T-cell (primary cell): ENCODE measurements at regions not wholly inside any gene's neighbourhood (a gene's known extent, or its start where the extent isn't known, plus 50 kb on each side); places are given as distances from the start of the nearest gene placed in this dataset.

ENCODE experiments used
- ATAC-seq, 4 experiments: fragments of 200-7000 bp in 3 of 4; fragments of 150-1000 bp in 1 of 4; cut with Tn5 transposase; replicated peaks in 1 of 4; 1 replicate in 3 of 4; 2 replicates in 1 of 4; pipeline ENCODE4 v1.10.0; 2021; ENCODE audit warnings: moderate library complexity in 3 of 4, mild to moderate bottlenecking in 2 of 4, moderate number of reproducible peaks in 1 of 4
- CTCF ChIA-PET, 2 donors: fragments of 300-600 bp; sonication (Branson Sonifier 250); formaldehyde crosslinking; loops; one replicate each; lab custom pipeline; 2022; ENCODE audit warnings: antibody characterized with exemption in 2 of 2; lab: Charles Lee
- POLR2A ChIA-PET, 2 donors: fragments of 300-600 bp; sonication (Branson Sonifier 250); formaldehyde crosslinking; loops; one replicate each; lab custom pipeline; 2022; ENCODE audit warnings: antibody characterized with exemption in 2 of 2; lab: Charles Lee
- DNase-seq, 35 experiments: peaks; one replicate each; pipeline versions ENCODE4 v3.0.0 to v3.0.0-alpha.2; 2013 to 2023
- H3K27ac ChIP-seq: one replicate; pipeline ENCODE4 v1.5.1; 2013; ENCODE audit warnings: low read length
- H3K27me3 ChIP-seq, 2 experiments: replicated peaks in 1 of 2; 1 replicate in 1 of 2; 2 replicates in 1 of 2; pipeline versions ENCODE4 v1.6.1 to v1.7.0; 2013; ENCODE audit warnings: low read length in 1 of 2, mixed read lengths in 1 of 2; ENCODE audit not compliant: control insufficient read depth in 2 of 2, insufficient read depth in 2 of 2; ENCODE audit errors: extremely low read depth in 1 of 2
- H3K36me3 ChIP-seq, 2 donors: 1 replicate in 1 of 2; 2 replicates in 1 of 2; pipeline versions ENCODE4 v1.6.1 to v1.7.0; 2013; ENCODE audit warnings: low read length in 1 of 2; ENCODE audit not compliant: control insufficient read depth in 2 of 2, insufficient read depth in 1 of 2; ENCODE audit errors: extremely low read depth in 1 of 2
- H3K4me1 ChIP-seq, 2 experiments: 1 replicate in 1 of 2; 2 replicates in 1 of 2; pipeline versions ENCODE4 v1.6.1 to v1.7.0; 2013; ENCODE audit warnings: low read length in 2 of 2, mixed read lengths in 1 of 2; ENCODE audit not compliant: insufficient read depth in 2 of 2, control insufficient read depth in 1 of 2; ENCODE audit errors: extremely low read depth in 1 of 2
- H3K4me3 ChIP-seq, 2 donors: 1 replicate in 1 of 2; 2 replicates in 1 of 2; pipeline versions ENCODE4 v1.5.1 to v1.7.0; 2013; ENCODE audit warnings: mild to moderate bottlenecking in 2 of 2, low read length in 1 of 2, moderate library complexity in 1 of 2; ENCODE audit not compliant: control insufficient read depth in 1 of 2; ENCODE audit errors: extremely low read depth in 1 of 2
- H3K9me3 ChIP-seq: 2 replicates; pipeline ENCODE4 v1.7.0; 2013
- H3K27ac Mint-ChIP-seq, 2 donors: one replicate each; pipeline ENCODE4 v1.8.0; 2020 to 2021; ENCODE audit warnings: mild to moderate bottlenecking in 2 of 2, mixed read lengths in 2 of 2
- H3K27me3 Mint-ChIP-seq, 2 donors: one replicate each; pipeline ENCODE4 v1.8.0; 2021 to 2022; ENCODE audit warnings: mixed read lengths in 2 of 2
- H3K36me3 Mint-ChIP-seq: one replicate; pipeline ENCODE4 v1.8.0; 2021; ENCODE audit warnings: mixed read lengths
- H3K4me1 Mint-ChIP-seq, 3 donors: one replicate each; pipeline ENCODE4 v1.8.0; 2020 to 2022; ENCODE audit warnings: mixed read lengths in 3 of 3, mild to moderate bottlenecking in 1 of 3
- H3K4me3 Mint-ChIP-seq, 3 donors: one replicate each; pipeline ENCODE4 v1.8.0; 2020 to 2022; ENCODE audit warnings: mild to moderate bottlenecking in 3 of 3, mixed read lengths in 3 of 3, moderate library complexity in 3 of 3
- H3K9me3 Mint-ChIP-seq, 3 donors: one replicate each; pipeline ENCODE4 v1.8.0; 2020 to 2022; ENCODE audit warnings: mixed read lengths in 3 of 3
- WGBS: methylation state at CpG from one replicate; pipeline ENCODE4 v1.1.5; 2013; ENCODE audit warnings: missing lambda C conversion rate; ENCODE audit not compliant: insufficient coverage; 5-methylcytosine and 5-hydroxymethylcytosine counted together

- no peak for DNase-seq
- Mint-ChIP-seq H3K9me3 (peaks cover 12 to 30% (median 15%) of the 10 kb centered on the region in 3 donors), H3K27me3 (no peaks in the 10 kb centered on the region), H3K4me3 (no peak overlapping the region), H3K36me3 (no peaks in the 10 kb centered on the region), H3K27ac (no peak overlapping the region), H3K4me1 (no peaks in the 10 kb centered on the region)
- WGBS, result 88% methylated on average over 2 of the region's 4 CpGs
- Histone ChIP-seq H3K4me1 (no peaks in the 10 kb centered on the region), H3K9me3 (no peaks in the 10 kb centered on the region), H3K27me3 (no peaks in the 10 kb centered on the region), H3K4me3 (no peak overlapping the region), H3K27ac (no peak overlapping the region), H3K36me3 (no peaks in the 10 kb centered on the region)
- ChIA-PET CTCF (no interaction called here), POLR2A (no interaction called here)
- no peak for ATAC-seq
These were observed 133.2 kb downstream of the CBLN1 start for GRCh38 chr16:49148410-49148809.

- ChIA-PET POLR2A (no interaction called here), CTCF (no interaction called here)
- H3K27ac Mint-ChIP-seq, result no peak overlapping the region
- H3K36me3 ChIP-seq, result no peaks in the 10 kb centered on the region
- H3K27ac ChIP-seq, result no peak overlapping the region
- no peaks in the 10 kb centered on the region for H3K9me3 ChIP-seq
- H3K36me3 Mint-ChIP-seq, result no peaks in the 10 kb centered on the region
- H3K9me3 Mint-ChIP-seq, result peaks cover 8 to 19% (median 17%) of the 10 kb centered on the region in 3 donors
- no peak overlapping the region for H3K4me3 ChIP-seq
- H3K4me1 Mint-ChIP-seq, result no peaks in the 10 kb centered on the region
- no peak for DNase-seq
- no peaks in the 10 kb centered on the region for H3K27me3 Mint-ChIP-seq
- no peaks in the 10 kb centered on the region for H3K27me3 ChIP-seq
- no peak for ATAC-seq
- no peak overlapping the region for H3K4me3 Mint-ChIP-seq
- no peaks in the 10 kb centered on the region for H3K4me1 ChIP-seq
- 65% methylated on average over 4 of the region's 5 CpGs for WGBS
These were observed 141.0 kb downstream of the CBLN1 start for GRCh38 chr16:49140618-49141017.

- Mint-ChIP-seq H3K9me3 (peaks cover 0 to 5% (median 2%) of the 10 kb centered on the region in 3 donors), H3K4me1 (no peaks in the 10 kb centered on the region), H3K27ac (no peak overlapping the region), H3K27me3 (no peaks in the 10 kb centered on the region), H3K4me3 (no peak overlapping the region), H3K36me3 (no peaks in the 10 kb centered on the region)
- ATAC-seq, result no peak
- WGBS, result 71% methylated on average over 1 of the region's 2 CpGs
- H3K4me3 ChIP-seq, result no peak overlapping the region
- CTCF ChIA-PET, result no interaction called here
- H3K27ac ChIP-seq, result no peak overlapping the region
- no peaks in the 10 kb centered on the region for H3K9me3 ChIP-seq
- H3K4me1 ChIP-seq, result no peaks in the 10 kb centered on the region
- no peaks in the 10 kb centered on the region for H3K27me3 ChIP-seq
- DNase-seq, result no peak
- no peaks in the 10 kb centered on the region for H3K36me3 ChIP-seq
- POLR2A ChIA-PET, result no interaction called here
These were observed 151.2 kb downstream of the CBLN1 start for GRCh38 chr16:49130397-49130796.

- Histone ChIP-seq H3K27ac (no peak overlapping the region), H3K27me3 (no peaks in the 10 kb centered on the region), H3K36me3 (no peaks in the 10 kb centered on the region), H3K4me3 (no peak overlapping the region), H3K9me3 (no peaks in the 10 kb centered on the region), H3K4me1 (no peaks in the 10 kb centered on the region)
- Mint-ChIP-seq H3K27me3 (no peaks in the 10 kb centered on the region), H3K9me3 (peaks cover 0 to 5% (median 2%) of the 10 kb centered on the region in 3 donors), H3K27ac (no peak overlapping the region), H3K4me1 (no peaks in the 10 kb centered on the region), H3K36me3 (no peaks in the 10 kb centered on the region), H3K4me3 (no peak overlapping the region)
- no CpG with 5 or more reads among the region's 1 CpG for whole genome bisulfite sequencing
- ChIA-PET POLR2A (no interaction called here), CTCF (no interaction called here)
- ATAC-seq, result no peak
- DNase-seq, result no peak
These were observed 151.7 kb downstream of the CBLN1 start for GRCh38 chr16:49129935-49130334.

- Mint-ChIP-seq H3K4me3 (no peak overlapping the region), H3K27me3 (no peaks in the 10 kb centered on the region), H3K4me1 (no peaks in the 10 kb centered on the region), H3K27ac (no peak overlapping the region), H3K9me3 (peaks cover 0 to 5% (median 2%) of the 10 kb centered on the region in 3 donors), H3K36me3 (no peaks in the 10 kb centered on the region)
- no peak for ATAC-seq
- no peak for DNase-seq
- CTCF ChIA-PET, result no interaction called here
- no peak overlapping the region for H3K27ac ChIP-seq
- H3K27me3 ChIP-seq, result no peaks in the 10 kb centered on the region
- no peaks in the 10 kb centered on the region for H3K36me3 ChIP-seq
- H3K4me3 ChIP-seq, result no peak overlapping the region
- no peaks in the 10 kb centered on the region for H3K9me3 ChIP-seq
- 100% methylated on average over 1 of the region's 2 CpGs for WGBS
- no peaks in the 10 kb centered on the region for H3K4me1 ChIP-seq
- POLR2A ChIA-PET, result no interaction called here
These were observed 152.9 kb downstream of the CBLN1 start for GRCh38 chr16:49128740-49129139.

DNA sequence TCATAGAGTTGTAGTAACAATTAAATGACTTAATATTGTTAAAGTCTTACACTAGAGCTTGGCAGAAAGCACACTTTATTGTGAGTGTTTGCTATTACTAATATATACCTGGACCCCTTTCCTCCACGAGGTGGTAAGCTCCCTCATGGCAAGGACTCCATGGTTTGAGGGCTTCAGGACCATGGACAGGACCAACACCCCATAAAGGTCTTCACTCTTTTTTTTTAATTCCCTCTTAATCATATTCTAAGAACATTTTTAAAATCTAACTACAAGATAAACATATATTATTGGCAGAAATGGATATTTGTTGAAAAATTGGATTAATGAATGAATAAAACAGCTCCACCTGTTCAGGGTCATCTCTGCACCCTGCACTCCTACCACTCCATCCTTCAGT lies 154.5 kb downstream of the CBLN1 start:
- CTCF ChIA-PET, result no interaction called here
- no peaks in the 10 kb centered on the region for H3K4me1 Mint-ChIP-seq
- no peaks in the 10 kb centered on the region for H3K36me3 Mint-ChIP-seq

GRCh38 chr16:49121636-49122035 lies 160.0 kb downstream of the CBLN1 start:
- H3K4me3 Mint-ChIP-seq, result no peak overlapping the region
- DNase-seq, result no peak

More for the DNA sequence above, 154.5 kb downstream of the CBLN1 start:
- Histone ChIP-seq H3K4me3 (no peak overlapping the region), H3K9me3 (no peaks in the 10 kb centered on the region), H3K36me3 (no peaks in the 10 kb centered on the region), H3K27me3 (no peaks in the 10 kb centered on the region), H3K4me1 (no peaks in the 10 kb centered on the region), H3K27ac (no peak overlapping the region)
- H3K27me3 Mint-ChIP-seq, result no peaks in the 10 kb centered on the region
- ATAC-seq, result no peak
- no peak for DNase-seq
- peaks cover 0 to 5% (median 2%) of the 10 kb centered on the region in 3 donors for H3K9me3 Mint-ChIP-seq
- POLR2A ChIA-PET, result interaction anchor here in 1 of 2 donors (0.6 kb wide), 1 partner anchor 1931 kb away, joined by 3 read pairs; no protein-coding TSS in a partner anchor
- no peak overlapping the region for H3K27ac Mint-ChIP-seq
- WGBS, result no CpG with 5 or more reads among the region's 1 CpG
- H3K4me3 Mint-ChIP-seq, result no peak overlapping the region

More at GRCh38 chr16:49121636-49122035, 160.0 kb downstream of the CBLN1 start:
- no CpG with 5 or more reads among the region's 5 CpGs for WGBS
- ChIA-PET POLR2A (no interaction called here), CTCF (no interaction called here)
- Histone ChIP-seq H3K27me3 (no peaks in the 10 kb centered on the region), H3K36me3 (no peaks in the 10 kb centered on the region), H3K4me1 (no peaks in the 10 kb centered on the region), H3K27ac (no peak overlapping the region), H3K9me3 (no peaks in the 10 kb centered on the region), H3K4me3 (no peak overlapping the region)
- H3K27ac Mint-ChIP-seq, result no peak overlapping the region
- H3K27me3 Mint-ChIP-seq, result no peaks in the 10 kb centered on the region
- H3K4me1 Mint-ChIP-seq, result no peaks in the 10 kb centered on the region
- H3K9me3 Mint-ChIP-seq, result peaks cover 3 to 6% (median 5%) of the 10 kb centered on the region in 3 donors
- H3K36me3 Mint-ChIP-seq, result no peaks in the 10 kb centered on the region
- no peak for ATAC-seq
